ENCODE measurements at regions not wholly inside any gene's neighbourhood (a gene's known extent, or its start where the extent isn't known, plus 50 kb on each side); places are given as distances from the start of the nearest gene placed in this dataset.

DNA sequence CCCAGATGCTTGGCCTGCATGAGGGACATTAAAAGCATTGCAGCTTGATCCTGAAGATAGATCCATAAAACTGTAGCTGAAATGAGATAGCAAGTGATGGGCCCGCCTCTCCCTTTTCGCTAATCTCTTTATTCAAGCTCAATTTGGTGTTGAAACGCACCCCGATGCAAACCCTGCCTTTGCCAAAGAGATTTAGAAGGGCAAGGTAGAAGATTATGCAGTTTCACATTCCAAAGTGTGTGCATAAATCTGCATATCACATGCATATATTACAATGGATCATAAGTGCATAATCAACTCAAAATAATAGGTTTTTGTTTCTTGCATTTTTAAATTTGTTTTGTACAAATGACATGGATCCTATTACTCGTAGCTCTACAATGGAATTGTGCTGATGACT is 80.1 kb upstream of the SHANK2 start:
- no peaks in the 10 kb centered on the region for H3K9me3 ChIP-seq (replicated peaks)
- H3K4me1 ChIP-seq (replicated peaks) = peaks cover 2% of the 10 kb centered on the region
- H3K36me3 ChIP-seq = no peaks in the 10 kb centered on the region
- H3K27ac ChIP-seq = no peak overlapping the region
- no peaks in the 10 kb centered on the region for H3K27me3 ChIP-seq (replicated peaks)
- no peak for DNase-seq (ENCODE audit: low read depth in 1 of 2, low spot score in 2 of 2)
- no peak overlapping the region for H3K4me3 ChIP-seq

DNA sequence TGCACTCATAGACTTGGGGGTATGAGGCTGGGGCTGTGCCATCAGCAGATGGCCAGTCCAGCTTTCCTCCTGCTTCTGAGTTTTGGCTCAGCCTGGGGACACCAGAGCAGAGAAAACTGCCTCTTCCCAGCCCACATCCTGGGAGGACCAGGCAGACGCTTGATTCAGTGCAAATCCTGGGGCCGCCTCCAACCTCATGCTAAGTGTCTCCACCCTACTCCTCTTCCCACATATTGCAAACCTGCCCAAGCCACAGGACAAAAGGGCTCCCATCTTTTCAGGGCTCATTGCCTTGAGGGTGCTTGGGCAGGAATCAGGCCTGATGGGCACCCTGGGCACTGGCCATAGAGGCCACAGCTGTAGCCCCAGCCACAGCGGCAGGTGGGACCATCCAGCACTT is 79.7 kb upstream of the SHANK2 start:
- Histone ChIP-seq H3K9me3 (replicated peaks) (no peaks in the 10 kb centered on the region), H3K36me3 (no peaks in the 10 kb centered on the region), H3K4me1 (replicated peaks) (no peaks in the 10 kb centered on the region), H3K27me3 (replicated peaks) (no peaks in the 10 kb centered on the region), H3K27ac (no peak overlapping the region), H3K4me3 (no peak overlapping the region)
- DNase-seq (ENCODE audit: low read depth in 1 of 2, low spot score in 2 of 2) = no peak

DNA sequence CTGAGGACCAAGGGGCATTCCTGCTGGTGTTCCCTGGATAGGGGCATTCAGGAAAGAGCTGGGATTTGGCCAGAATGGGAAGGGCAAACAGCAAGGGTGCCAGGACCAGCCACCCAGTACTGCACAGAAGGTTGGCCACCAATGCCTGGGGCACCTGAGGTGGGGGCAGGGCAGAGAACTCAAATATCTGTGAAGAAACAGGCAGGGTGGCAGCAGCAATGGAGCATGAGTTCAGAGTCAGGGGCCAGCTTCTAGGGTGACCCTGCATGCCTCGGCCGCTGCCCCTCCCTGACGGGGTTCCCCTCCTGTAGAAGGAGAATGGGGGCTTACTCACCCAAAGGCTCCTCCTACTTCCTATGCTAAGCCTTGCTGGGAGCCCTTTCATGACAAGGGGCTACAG is 79.3 kb upstream of the SHANK2 start:
- no peak overlapping the region for H3K4me3 ChIP-seq
- H3K36me3 ChIP-seq = no peaks in the 10 kb centered on the region
- H3K9me3 ChIP-seq (replicated peaks) = no peaks in the 10 kb centered on the region
- H3K4me1 ChIP-seq (replicated peaks) = no peaks in the 10 kb centered on the region
- no peak for DNase-seq (ENCODE audit: low read depth in 1 of 2, low spot score in 2 of 2)
- no peaks in the 10 kb centered on the region for H3K27me3 ChIP-seq (replicated peaks)
- no peak overlapping the region for H3K27ac ChIP-seq

DNA sequence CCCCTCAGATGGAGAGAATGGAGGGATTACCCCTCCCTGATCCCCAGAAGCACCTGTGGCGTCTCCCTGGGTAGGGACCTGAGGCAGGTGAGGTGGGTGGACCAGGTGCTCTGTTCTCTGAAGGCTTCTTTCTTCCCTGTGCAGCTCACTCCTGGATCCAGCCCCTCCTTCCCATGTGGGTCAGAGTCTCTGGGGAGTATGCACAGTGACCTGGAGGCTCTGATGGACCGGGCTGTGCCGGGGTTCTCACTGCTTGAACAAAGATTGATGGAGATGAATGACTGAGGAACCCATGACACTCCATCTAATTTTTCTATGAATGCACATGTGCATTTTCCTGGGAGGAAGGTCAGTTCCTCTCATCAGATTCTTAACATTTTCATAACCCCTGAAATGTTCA is 78.6 kb upstream of the SHANK2 start:
- DNase-seq (ENCODE audit: low read depth in 1 of 2, low spot score in 2 of 2) = no peak
- Histone ChIP-seq H3K4me1 (replicated peaks) (no peaks in the 10 kb centered on the region), H3K9me3 (replicated peaks) (no peaks in the 10 kb centered on the region), H3K27me3 (replicated peaks) (no peaks in the 10 kb centered on the region), H3K4me3 (no peak overlapping the region), H3K36me3 (no peaks in the 10 kb centered on the region), H3K27ac (no peak overlapping the region)

DNA sequence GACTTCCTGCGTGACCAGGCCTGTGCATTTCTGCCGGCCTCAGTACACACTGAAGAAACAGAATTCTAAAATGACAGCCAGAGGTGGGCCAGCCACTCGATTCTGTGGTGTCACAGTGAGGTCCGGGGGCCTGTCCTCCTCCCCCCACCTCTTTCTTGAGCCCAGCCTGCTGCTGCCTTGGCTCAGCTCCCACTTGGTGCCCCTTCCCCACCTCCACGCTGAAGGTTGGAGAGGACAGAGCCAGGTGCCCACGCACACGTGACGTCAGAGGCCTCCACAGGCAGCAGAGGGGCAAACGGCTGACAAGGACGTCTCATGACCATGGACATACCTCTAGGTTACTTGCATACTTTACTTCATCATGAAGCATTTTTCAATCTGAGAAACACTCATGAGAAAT is 78.0 kb upstream of the SHANK2 start:
- Histone ChIP-seq H3K36me3 (no peaks in the 10 kb centered on the region), H3K4me1 (replicated peaks) (no peaks in the 10 kb centered on the region), H3K27ac (no peak overlapping the region), H3K9me3 (replicated peaks) (no peaks in the 10 kb centered on the region), H3K27me3 (replicated peaks) (no peaks in the 10 kb centered on the region), H3K4me3 (no peak overlapping the region)
- no peak for DNase-seq (ENCODE audit: low read depth in 1 of 2, low spot score in 2 of 2)

DNA sequence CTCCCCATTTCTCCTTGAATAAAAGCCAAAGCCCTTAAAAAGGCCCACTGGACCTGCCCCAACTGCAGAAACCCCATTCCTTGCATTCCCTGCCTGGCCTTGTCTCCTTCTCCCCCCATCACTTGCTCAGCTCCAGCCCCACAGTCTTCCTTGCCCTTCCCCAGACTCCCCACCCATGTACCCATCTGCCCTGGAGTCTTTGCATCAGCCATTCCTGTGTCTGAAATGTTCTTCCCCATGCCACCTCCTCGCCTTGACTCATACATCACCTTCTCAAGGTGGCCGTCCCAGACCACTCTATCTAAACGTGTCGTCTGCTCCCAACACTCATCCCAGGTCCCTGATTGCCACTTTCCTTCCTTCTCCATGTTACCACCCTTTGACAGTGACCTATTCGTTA is 77.4 kb upstream of the SHANK2 start:
- Histone ChIP-seq H3K9me3 (replicated peaks) (no peaks in the 10 kb centered on the region), H3K27ac (no peak overlapping the region), H3K36me3 (no peaks in the 10 kb centered on the region), H3K27me3 (replicated peaks) (no peaks in the 10 kb centered on the region), H3K4me1 (replicated peaks) (no peaks in the 10 kb centered on the region), H3K4me3 (no peak overlapping the region)
- no peak for DNase-seq (ENCODE audit: low read depth in 1 of 2, low spot score in 2 of 2)

DNA sequence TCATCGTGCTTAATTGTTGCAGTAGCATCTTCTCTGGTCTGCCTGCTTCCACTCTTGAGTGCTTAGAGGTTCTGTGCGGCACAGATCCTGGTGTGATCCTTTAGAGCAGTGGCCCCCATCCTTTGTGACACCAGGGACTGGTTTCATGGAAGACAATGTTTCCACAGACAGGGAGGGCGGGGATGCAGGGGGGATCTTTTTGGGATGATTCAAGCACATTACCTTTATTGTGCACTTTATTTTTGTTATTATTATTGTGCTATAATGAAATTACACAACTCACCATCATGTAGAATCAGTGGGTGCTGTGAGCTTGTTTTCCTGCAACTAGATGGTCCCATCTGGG is 76.8 kb upstream of the SHANK2 start:
- H3K9me3 ChIP-seq (replicated peaks) = no peaks in the 10 kb centered on the region
- H3K4me3 ChIP-seq = no peak overlapping the region
- H3K4me1 ChIP-seq (replicated peaks) = no peaks in the 10 kb centered on the region
- H3K27ac ChIP-seq = no peak overlapping the region
- H3K27me3 ChIP-seq (replicated peaks) = no peaks in the 10 kb centered on the region
- H3K36me3 ChIP-seq = no peaks in the 10 kb centered on the region
- DNase-seq (ENCODE audit: low read depth in 1 of 2, low spot score in 2 of 2) = no peak

DNA sequence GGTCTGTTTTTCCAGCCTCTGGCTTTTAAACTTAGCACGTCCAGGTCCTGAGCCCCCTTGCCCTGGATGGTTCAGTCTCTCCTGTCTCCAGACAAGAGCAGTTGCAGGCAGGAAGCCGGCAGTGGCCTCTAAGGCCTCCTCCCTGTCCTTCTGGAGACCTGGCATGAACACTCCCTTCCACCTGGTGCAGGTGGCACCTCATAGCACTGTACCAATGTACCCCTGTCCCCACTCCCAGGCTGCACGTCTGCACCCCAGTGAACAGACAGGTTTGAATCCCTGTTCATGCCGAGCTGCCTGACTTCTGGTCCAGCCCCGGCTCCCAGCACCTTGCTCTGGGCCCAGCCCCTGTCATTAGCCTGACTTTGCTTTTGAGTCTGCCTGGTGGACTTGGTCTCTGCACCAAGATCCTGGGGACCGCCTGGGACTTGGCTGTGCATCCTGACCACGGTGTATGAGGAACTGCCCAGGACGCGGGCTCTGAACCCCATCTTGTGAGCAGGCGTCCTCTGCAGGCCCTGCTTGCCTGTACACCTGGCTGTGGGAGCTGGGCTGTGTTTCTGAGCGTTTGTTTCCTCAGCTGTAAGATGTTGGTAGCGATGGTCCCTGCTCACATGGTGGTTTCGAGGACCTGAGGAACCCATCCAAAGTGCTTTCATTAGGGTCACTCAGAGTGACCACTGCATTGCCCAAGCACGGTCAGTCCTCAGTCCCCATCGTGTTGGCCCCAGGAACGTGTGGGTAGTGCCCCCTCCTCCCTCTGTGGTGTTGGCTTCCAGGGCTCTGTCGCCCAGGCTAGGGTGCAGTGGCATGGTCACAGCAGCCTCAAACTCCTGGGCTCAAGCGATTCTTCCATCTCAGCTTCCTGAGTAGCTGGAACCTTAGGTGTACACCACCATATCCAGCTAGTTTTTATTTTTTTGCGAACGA is 75.0 kb upstream of the SHANK2 start:
- Histone ChIP-seq H3K27ac (no peak overlapping the region), H3K4me3 (no peak overlapping the region), H3K4me1 (replicated peaks) (no peaks in the 10 kb centered on the region), H3K27me3 (replicated peaks) (no peaks in the 10 kb centered on the region), H3K36me3 (no peaks in the 10 kb centered on the region), H3K9me3 (replicated peaks) (no peaks in the 10 kb centered on the region)
- DNase-seq (ENCODE audit: low read depth in 1 of 2, low spot score in 2 of 2) = no peak

DNA sequence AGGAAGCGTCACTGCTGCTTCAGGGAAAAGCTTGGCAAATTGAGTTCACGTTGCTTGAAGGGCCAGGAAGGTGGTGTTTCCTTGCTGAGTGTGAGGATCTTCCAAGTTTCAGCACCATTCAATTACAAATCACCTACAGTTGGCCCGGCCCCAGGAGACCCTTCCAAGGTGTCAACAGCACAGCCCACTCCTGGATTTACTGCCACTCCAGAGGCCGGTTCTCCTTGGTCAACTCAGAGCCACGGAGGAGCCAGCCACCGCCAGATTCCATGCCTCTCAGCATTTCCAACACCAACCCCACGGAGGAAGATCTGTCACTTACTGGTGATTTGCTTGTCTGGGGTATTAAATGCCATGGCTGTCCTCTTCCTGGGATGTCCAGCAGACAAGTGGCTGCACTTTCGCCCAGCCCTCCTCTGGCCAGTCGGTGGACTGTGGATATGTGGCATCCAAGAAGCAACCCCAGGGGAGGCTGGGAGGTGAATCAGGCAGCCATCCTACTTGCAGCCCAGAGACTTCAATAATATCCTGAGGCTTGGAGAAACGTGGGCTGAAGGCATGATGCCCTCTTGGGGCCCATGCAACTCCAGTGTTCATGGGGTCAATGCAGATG is 74.1 kb upstream of the SHANK2 start:
- DNase-seq (ENCODE audit: low read depth in 1 of 2, low spot score in 2 of 2) = no peak
- H3K9me3 ChIP-seq (replicated peaks) = no peaks in the 10 kb centered on the region
- no peaks in the 10 kb centered on the region for H3K36me3 ChIP-seq

DNA sequence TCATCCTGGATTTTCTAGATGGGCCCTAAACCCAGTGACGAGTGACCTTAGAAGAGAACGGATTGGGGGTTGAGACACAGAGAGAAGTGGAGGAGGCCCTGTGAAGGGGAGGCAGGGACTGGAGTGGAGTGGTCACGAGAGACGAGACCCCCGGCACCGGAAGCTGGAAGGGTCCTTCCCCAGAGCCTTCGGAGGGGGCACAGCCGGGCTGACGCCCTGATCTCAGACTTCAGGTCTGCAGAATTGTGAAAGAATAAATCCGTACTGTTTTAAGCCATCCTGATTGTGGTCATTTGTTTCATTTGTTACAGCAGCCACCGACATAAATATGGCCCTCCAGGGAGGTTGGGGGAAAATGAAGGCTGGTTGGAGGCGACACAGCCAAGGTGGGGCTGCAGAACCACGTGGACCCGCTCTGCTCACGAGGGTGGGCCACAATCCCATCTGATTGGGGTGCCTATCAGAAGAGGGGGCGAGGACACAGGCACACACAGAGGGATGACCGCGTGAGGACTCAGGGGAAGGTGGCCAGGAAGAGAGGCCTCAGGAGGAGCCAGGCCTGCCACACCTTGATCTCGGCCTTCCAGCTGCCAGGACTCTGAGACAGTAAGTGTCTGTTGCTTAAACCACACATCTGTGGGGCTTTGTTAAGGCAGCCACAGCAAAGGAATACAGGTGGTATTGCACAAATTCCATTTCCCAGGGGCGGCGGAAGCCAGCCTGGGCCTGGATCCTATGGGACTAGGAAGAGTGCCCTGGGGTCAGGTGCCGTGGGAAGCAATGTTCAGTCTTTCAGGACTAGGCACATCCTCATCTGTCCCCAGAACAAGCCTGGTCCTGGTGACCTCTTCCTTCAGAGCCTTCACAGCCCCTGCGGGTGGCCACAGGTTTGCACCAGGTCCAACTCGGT is 73.3 kb upstream of the SHANK2 start:
- Histone ChIP-seq H3K27ac (no peak overlapping the region), H3K4me1 (replicated peaks) (no peaks in the 10 kb centered on the region)

More for the DNA sequence above, 74.1 kb upstream of the SHANK2 start:
- H3K27me3 ChIP-seq (replicated peaks) = no peaks in the 10 kb centered on the region
- no peak overlapping the region for H3K27ac ChIP-seq
- H3K4me3 ChIP-seq = no peak overlapping the region
- H3K4me1 ChIP-seq (replicated peaks) = no peaks in the 10 kb centered on the region

DNA sequence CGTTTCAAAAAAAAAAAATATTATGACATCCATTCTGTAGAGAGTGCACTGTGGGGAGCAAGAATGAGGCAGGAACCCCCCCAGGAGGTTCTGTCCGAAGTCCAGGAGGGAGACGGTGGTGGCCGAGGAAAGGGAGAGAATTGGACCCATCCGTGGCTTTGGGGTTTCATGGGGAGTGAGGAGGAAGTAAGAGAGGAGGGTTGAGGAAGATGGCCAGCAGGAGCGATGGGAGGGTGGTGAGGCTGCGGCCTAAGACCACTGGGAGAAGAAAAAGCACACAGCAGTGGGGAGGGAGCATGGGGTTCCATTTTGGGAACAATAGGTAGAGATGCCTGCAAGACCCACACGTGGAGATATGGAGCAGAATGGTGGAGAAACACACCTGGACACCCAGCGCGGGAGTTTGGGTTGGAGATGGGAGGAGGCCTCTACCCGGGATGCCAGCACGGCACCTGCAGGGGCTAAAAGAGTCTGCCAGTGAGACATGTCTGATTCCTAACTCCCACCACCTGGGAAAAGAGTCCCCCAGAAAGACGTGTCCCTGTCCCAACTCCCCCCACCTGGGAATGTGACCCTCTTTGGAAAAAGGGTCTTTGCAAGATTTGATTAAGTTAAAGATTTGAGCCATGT is 72.5 kb upstream of the SHANK2 start:
- DNase-seq (ENCODE audit: low read depth in 1 of 2, low spot score in 2 of 2) = no peak
- Histone ChIP-seq H3K27ac (no peak overlapping the region), H3K4me3 (no peak overlapping the region), H3K9me3 (replicated peaks) (no peaks in the 10 kb centered on the region), H3K27me3 (replicated peaks) (no peaks in the 10 kb centered on the region), H3K36me3 (no peaks in the 10 kb centered on the region), H3K4me1 (replicated peaks) (no peaks in the 10 kb centered on the region)

More for the DNA sequence above, 73.3 kb upstream of the SHANK2 start:
- Histone ChIP-seq H3K9me3 (replicated peaks) (no peaks in the 10 kb centered on the region), H3K4me3 (no peak overlapping the region), H3K36me3 (no peaks in the 10 kb centered on the region), H3K27me3 (replicated peaks) (no peaks in the 10 kb centered on the region)
- no peak for DNase-seq (ENCODE audit: low read depth in 1 of 2, low spot score in 2 of 2)

DNA sequence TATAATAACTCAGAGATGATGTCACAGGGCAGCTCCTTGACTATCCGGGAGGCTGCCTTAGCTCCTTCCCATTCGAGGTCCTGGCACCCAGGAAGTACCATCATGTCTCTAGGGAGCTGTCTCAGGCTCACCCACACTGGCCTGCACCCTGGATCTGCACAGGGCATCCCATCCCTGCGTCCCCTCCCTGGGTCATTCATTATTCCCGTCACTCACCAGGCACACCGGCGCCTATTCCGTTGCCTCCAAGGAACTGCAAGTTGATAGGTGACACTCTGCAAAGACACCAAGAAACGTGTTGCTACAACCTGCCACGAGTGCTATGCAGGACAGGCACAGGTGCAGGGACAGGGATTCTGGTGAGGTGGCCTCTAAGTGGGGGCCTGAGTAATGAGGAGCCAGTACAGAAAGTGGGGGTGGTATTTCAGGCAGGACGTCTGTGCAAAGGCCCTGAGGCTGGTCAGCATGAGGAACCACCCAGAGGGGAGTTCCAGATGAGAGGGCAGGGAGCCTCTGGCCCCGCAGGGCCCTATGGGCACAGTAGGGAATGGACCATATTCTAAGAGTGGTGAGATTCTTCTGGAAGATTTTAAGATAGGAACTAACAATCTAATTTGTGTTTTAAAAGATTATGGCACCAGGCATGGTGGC is 71.6 kb upstream of the SHANK2 start:
- H3K4me3 ChIP-seq = no peak overlapping the region
- no peaks in the 10 kb centered on the region for H3K36me3 ChIP-seq
- no peaks in the 10 kb centered on the region for H3K27me3 ChIP-seq (replicated peaks)
- no peaks in the 10 kb centered on the region for H3K4me1 ChIP-seq (replicated peaks)
- DNase-seq (ENCODE audit: low read depth in 1 of 2, low spot score in 2 of 2) = no peak
- H3K27ac ChIP-seq = no peak overlapping the region
- no peaks in the 10 kb centered on the region for H3K9me3 ChIP-seq (replicated peaks)

DNA sequence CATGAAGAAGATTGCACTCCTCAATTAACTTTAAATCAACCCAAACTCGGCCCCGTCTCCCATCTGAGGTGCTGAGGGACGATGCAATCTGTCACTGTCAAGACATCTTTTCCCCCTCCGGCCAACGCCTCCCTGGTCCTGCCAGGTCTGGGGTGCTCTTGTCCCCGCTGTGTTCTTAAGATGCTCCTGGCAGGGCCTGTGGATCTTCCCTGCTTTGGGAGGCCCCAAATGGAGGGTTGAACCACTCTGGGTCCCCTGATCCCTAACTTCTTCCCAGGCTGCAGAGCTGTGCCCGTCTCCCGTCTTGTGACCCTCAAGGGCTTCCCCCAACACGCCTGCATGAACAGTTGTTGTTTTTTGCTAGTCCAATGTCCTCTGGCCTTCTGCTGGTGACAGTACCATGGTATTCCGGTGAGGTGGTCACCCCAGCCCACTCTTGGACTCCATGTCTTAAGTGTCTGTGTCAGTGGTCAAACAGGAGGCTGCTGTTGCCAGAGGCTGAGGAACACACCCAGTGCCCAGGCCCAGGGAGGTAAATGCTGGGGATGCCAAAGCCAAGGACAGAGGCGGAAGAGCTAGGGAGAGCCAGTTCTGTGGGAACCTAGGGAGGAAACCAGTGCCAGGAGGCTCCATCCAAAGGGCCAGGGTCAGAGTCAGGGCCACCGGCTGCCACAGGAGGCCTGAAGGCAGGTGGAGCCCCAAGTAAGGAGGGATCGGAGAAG is 70.6 kb upstream of the SHANK2 start:
- DNase-seq (ENCODE audit: low read depth in 1 of 2, low spot score in 2 of 2) = no peak
- Histone ChIP-seq H3K4me1 (replicated peaks) (no peaks in the 10 kb centered on the region), H3K9me3 (replicated peaks) (no peaks in the 10 kb centered on the region), H3K36me3 (no peaks in the 10 kb centered on the region), H3K27ac (no peak overlapping the region), H3K27me3 (replicated peaks) (no peaks in the 10 kb centered on the region), H3K4me3 (no peak overlapping the region)
